ENCODE measurements at regions not wholly inside any gene's neighbourhood (a gene's known extent, or its start where the extent isn't known, plus 50 kb on each side); places are given as distances from the start of the nearest gene placed in this dataset.

DNA sequence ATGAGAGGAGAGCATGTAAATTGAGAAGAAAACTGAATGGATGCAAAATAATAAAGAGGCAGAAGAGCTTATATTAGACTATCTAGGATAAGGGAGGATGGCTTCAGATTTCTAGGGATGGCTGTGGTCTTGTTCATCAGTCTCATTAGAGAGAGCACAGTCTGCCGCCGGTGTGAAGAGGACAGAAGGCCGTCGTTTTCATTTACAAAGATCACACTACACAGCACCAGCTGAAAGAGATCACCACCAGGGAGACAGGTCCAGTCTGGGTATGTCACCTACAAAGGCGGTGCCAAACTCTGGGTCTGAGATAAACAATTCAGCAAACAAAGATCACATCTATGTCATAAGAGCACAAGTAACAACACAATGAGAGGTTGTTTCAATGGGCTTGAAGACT, 1222.3 kb upstream of the SLC10A2 start:
- no peak for TF ChIP-seq TEAD4 (IDR thresholded peaks at IDR 0.05)
- TF ChIP-seq, protein P1, sequence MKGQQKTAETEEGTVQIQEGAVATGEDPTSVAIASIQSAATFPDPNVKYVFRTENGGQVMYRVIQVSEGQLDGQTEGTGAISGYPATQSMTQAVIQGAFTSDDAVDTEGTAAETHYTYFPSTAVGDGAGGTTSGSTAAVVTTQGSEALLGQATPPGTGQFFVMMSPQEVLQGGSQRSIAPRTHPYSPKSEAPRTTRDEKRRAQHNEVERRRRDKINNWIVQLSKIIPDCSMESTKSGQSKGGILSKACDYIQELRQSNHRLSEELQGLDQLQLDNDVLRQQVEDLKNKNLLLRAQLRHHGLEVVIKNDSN (IDR thresholded peaks at IDR 0.05), result no peak
- no peak for TF ChIP-seq FOXM1 (IDR thresholded peaks at IDR 0.05; ENCODE audit: borderline replicate concordance, low read depth)
- TF ChIP-seq, protein P2, sequence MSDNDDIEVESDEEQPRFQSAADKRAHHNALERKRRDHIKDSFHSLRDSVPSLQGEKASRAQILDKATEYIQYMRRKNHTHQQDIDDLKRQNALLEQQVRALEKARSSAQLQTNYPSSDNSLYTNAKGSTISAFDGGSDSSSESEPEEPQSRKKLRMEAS (IDR thresholded peaks at IDR 0.05), result no peak
- TF ChIP-seq NFIC (IDR thresholded peaks at IDR 0.05), result no peak
- no peak for TF ChIP-seq CREB1 (IDR thresholded peaks at IDR 0.05; ENCODE audit: low read depth)
- no peak for TF ChIP-seq EGR1 (IDR thresholded peaks at IDR 0.05)
- TF ChIP-seq YY1 (IDR thresholded peaks at IDR 0.05; ENCODE audit: low read depth), result no peak
- TF ChIP-seq, protein P3, sequence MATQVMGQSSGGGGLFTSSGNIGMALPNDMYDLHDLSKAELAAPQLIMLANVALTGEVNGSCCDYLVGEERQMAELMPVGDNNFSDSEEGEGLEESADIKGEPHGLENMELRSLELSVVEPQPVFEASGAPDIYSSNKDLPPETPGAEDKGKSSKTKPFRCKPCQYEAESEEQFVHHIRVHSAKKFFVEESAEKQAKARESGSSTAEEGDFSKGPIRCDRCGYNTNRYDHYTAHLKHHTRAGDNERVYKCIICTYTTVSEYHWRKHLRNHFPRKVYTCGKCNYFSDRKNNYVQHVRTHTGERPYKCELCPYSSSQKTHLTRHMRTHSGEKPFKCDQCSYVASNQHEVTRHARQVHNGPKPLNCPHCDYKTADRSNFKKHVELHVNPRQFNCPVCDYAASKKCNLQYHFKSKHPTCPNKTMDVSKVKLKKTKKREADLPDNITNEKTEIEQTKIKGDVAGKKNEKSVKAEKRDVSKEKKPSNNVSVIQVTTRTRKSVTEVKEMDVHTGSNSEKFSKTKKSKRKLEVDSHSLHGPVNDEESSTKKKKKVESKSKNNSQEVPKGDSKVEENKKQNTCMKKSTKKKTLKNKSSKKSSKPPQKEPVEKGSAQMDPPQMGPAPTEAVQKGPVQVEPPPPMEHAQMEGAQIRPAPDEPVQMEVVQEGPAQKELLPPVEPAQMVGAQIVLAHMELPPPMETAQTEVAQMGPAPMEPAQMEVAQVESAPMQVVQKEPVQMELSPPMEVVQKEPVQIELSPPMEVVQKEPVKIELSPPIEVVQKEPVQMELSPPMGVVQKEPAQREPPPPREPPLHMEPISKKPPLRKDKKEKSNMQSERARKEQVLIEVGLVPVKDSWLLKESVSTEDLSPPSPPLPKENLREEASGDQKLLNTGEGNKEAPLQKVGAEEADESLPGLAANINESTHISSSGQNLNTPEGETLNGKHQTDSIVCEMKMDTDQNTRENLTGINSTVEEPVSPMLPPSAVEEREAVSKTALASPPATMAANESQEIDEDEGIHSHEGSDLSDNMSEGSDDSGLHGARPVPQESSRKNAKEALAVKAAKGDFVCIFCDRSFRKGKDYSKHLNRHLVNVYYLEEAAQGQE (IDR thresholded peaks at IDR 0.05; ENCODE audit: low read depth), result no peak
- no peak for TF ChIP-seq RAD21 (IDR thresholded peaks at IDR 0.05; ENCODE audit: low read depth)
- no peak for TF ChIP-seq TAF1 (IDR thresholded peaks at IDR 0.05; ENCODE audit: low read depth)
- TF ChIP-seq EP300 (IDR thresholded peaks at IDR 0.05; ENCODE audit: borderline replicate concordance), result no peak
- no peak for TF ChIP-seq TCF12 (IDR thresholded peaks at IDR 0.05; ENCODE audit: low read depth)
- TF ChIP-seq ZBTB7A (IDR thresholded peaks at IDR 0.05; ENCODE audit: low read depth), result no peak
- no peak for TF ChIP-seq CEBPB (IDR thresholded peaks at IDR 0.05)

DNA sequence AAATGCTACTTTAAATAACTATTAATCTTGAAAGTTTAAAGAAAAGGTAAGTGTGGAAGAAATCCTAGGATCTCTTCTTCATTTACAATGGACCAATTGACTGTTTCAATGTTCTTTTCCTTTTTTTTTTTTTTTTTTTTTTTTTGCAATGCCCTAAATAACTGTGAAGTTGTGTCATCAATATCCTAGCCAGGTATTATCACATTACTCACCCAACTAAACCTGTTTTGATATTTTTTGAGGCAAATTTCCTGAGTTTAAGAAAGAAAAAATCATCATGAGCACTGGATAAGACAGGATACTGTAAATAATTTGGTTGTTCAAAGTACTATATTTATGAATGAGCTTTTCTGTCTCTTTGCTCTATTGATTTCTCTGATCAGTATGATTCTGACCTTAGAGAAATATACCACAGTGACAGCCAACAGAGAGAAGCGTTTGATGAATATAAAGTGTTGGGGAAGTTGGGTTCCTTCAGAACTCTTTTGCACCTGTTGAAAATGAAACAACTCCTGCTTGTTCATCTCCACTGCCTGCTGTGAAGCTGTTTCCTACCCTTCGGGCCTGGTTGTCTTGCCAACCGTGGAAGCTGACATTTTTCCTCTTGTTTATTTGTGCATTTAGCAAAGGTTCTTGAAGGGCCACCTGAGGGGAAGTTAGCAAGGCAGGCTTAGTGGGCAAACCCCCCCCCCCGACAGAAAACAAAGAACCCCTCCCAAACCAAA, 1220.5 kb upstream of the SLC10A2 start:
- TF ChIP-seq, protein P1 (IDR thresholded peaks at IDR 0.05), result no peak
- TF ChIP-seq TCF12 (IDR thresholded peaks at IDR 0.05; ENCODE audit: low read depth), result no peak
- TF ChIP-seq TEAD4 (IDR thresholded peaks at IDR 0.05), result no peak
- TF ChIP-seq YY1 (IDR thresholded peaks at IDR 0.05; ENCODE audit: low read depth), result no peak
- TF ChIP-seq TAF1 (IDR thresholded peaks at IDR 0.05; ENCODE audit: low read depth), result no peak
- no peak for TF ChIP-seq ZBTB7A (IDR thresholded peaks at IDR 0.05; ENCODE audit: low read depth)
- TF ChIP-seq, protein P3 (IDR thresholded peaks at IDR 0.05; ENCODE audit: low read depth), result no peak
- no peak for TF ChIP-seq CEBPB (IDR thresholded peaks at IDR 0.05)
- TF ChIP-seq EP300 (IDR thresholded peaks at IDR 0.05; ENCODE audit: borderline replicate concordance), result no peak
- no peak for TF ChIP-seq CREB1 (IDR thresholded peaks at IDR 0.05; ENCODE audit: low read depth)
- no peak for TF ChIP-seq NFIC (IDR thresholded peaks at IDR 0.05)
- no peak for TF ChIP-seq RAD21 (IDR thresholded peaks at IDR 0.05; ENCODE audit: low read depth)
- no peak for TF ChIP-seq FOXM1 (IDR thresholded peaks at IDR 0.05; ENCODE audit: borderline replicate concordance, low read depth)
- TF ChIP-seq, protein P2 (IDR thresholded peaks at IDR 0.05), result no peak
- TF ChIP-seq EGR1 (IDR thresholded peaks at IDR 0.05), result no peak

DNA sequence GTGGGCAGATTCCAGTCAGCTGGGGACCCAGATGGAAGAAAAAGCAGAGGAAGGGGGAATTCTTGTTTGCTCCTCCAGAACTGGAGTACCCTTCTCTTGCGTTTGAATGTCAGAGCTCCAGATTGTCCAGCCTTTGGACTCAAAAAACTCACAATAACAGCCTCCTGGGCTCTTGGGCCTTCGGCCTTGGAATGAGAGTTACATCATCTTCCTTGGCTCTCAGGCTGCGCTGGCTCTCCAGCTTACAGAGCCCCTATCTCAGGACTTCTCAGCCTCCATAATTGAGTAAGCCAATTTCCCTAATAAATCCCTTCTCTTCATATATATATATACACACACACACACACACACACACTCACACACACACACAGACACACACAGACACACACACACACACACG, 1215.7 kb upstream of the SLC10A2 start:
- TF ChIP-seq EGR1 (IDR thresholded peaks at IDR 0.05) (no peak), ZBTB7A (IDR thresholded peaks at IDR 0.05; ENCODE audit: low read depth) (no peak), TCF12 (IDR thresholded peaks at IDR 0.05; ENCODE audit: low read depth) (no peak), FOXM1 (IDR thresholded peaks at IDR 0.05; ENCODE audit: borderline replicate concordance, low read depth) (no peak), EP300 (IDR thresholded peaks at IDR 0.05; ENCODE audit: borderline replicate concordance) (no peak), YY1 (IDR thresholded peaks at IDR 0.05; ENCODE audit: low read depth) (no peak), NFIC (IDR thresholded peaks at IDR 0.05) (no peak), TEAD4 (IDR thresholded peaks at IDR 0.05) (no peak)
- TF ChIP-seq, protein P2 (IDR thresholded peaks at IDR 0.05), result no peak
- TF ChIP-seq, protein P1 (IDR thresholded peaks at IDR 0.05), result no peak

DNA sequence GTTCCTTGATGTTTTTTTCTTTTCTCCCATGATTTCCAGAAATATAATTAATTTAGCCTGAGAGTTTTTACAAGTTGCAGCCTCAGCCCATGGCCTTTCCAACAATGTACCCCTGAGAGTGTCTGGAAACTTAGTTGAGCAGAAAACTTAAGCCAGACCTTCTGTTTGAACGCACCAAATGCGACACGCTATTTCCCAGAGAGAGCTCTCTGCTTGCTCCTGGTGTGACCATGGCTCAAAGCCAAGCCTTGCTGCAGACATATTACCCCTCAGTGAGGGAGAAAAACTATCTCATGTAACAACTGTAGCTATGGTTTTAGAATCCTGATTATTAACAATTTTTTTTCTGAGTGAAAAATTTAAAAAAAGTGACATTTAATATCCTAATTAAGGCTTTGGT, 1204.5 kb upstream of the SLC10A2 start:
- TF ChIP-seq, protein P2 (IDR thresholded peaks at IDR 0.05), result no peak
- no peak for TF ChIP-seq TAF1 (IDR thresholded peaks at IDR 0.05; ENCODE audit: low read depth)
